ENCODE measurements at regions not wholly inside any gene's neighbourhood (a gene's known extent, or its start where the extent isn't known, plus 50 kb on each side); places are given as distances from the start of the nearest gene placed in this dataset.

- peaks cover 11% of the 10 kb centered on the region for H3K36me3 Mint-ChIP-seq
- ChIA-PET CTCF (no interaction called here), POLR2A (no interaction called here)
- TF ChIP-seq KAT7 (CRISPR knock-in tag; IDR thresholded peaks at IDR 0.05; ENCODE audit: borderline replicate concordance) (no peak), STAT6 (CRISPR knock-in tag; conservative IDR thresholded peaks at IDR 0.05; ENCODE audit: low read depth) (no peak), AFF4 (CRISPR knock-in tag; IDR thresholded peaks at IDR 0.05; ENCODE audit: borderline replicate concordance) (no peak), ZNF532 (CRISPR knock-in tag; IDR thresholded peaks at IDR 0.05; ENCODE audit: borderline replicate concordance) (no peak)
- H3K9me3 Mint-ChIP-seq, result peaks cover 24% of the 10 kb centered on the region
- peaks cover 11% of the 10 kb centered on the region for H3K4me1 Mint-ChIP-seq
- no peak for DNase-seq (ENCODE audit: low spot score)
- peaks cover 5% of the 10 kb centered on the region; the same call in 1 of the 2 replicates for H3K27me3 Mint-ChIP-seq (ENCODE audit: low read depth)
- no peak for ATAC-seq
- no peak overlapping the region for H3K27ac Mint-ChIP-seq
- no peak overlapping the region for H3K4me3 Mint-ChIP-seq
Measured at GRCh38 chr21:43317959-43318358, 109.0 kb downstream of the SIK1 start.

- Mint-ChIP-seq H3K4me3 (no peak overlapping the region), H3K4me1 (peaks cover 16% of the 10 kb centered on the region), H3K27me3 (ENCODE audit: low read depth) (peaks cover 5% of the 10 kb centered on the region; the same call in 1 of the 2 replicates), H3K36me3 (peaks cover 11% of the 10 kb centered on the region), H3K27ac (no peak overlapping the region), H3K9me3 (peaks cover 24% of the 10 kb centered on the region)
- ATAC-seq, result no peak
- CTCF ChIA-PET, result no interaction called here
- POLR2A ChIA-PET, result no interaction called here
- TF ChIP-seq TP53 (CRISPR knock-in tag; IDR thresholded peaks at IDR 0.05), result no peak
- no peak for TF ChIP-seq PRDM15 (CRISPR knock-in tag; IDR thresholded peaks at IDR 0.05)
- DNase-seq (ENCODE audit: low spot score), result no peak
Measured at GRCh38 chr21:43317254-43317748, 109.6 kb downstream of the SIK1 start.

All from WTC11 (cell line).